Large intestine (tissue), 3 donors: ENCODE measurements at regions not wholly inside any gene's neighbourhood (a gene's known extent, or its start where the extent isn't known, plus 50 kb on each side); places are given as distances from the start of the nearest gene placed in this dataset.

Experiments
- DNase-seq, 2 donors: peaks; one replicate each; pipeline versions ENCODE4 v3.0.0 to v3.0.0-alpha.2; 2013
- H3K27ac ChIP-seq: one replicate; pipeline ENCODE4 v1.5.1; 2013; ENCODE audit warnings: low read length
- H3K27me3 ChIP-seq: 2 replicates; pipeline ENCODE4 v1.6.1; 2013; ENCODE audit warnings: low read length; ENCODE audit not compliant: control insufficient read depth, insufficient read depth
- H3K36me3 ChIP-seq: 2 replicates; pipeline ENCODE4 v1.6.1; 2013; ENCODE audit warnings: low read length; ENCODE audit not compliant: control insufficient read depth, insufficient read depth
- H3K4me1 ChIP-seq: one replicate; pipeline ENCODE4 v1.6.1; 2013; ENCODE audit warnings: low read length; ENCODE audit not compliant: control insufficient read depth, insufficient read depth
- H3K4me3 ChIP-seq: one replicate; pipeline ENCODE4 v1.5.1; 2013; ENCODE audit warnings: low read length
- H3K9me3 ChIP-seq: one replicate; pipeline ENCODE4 v1.6.1; 2013; ENCODE audit warnings: mild to moderate bottlenecking, low read depth, low read length, moderate library complexity; ENCODE audit not compliant: control insufficient read depth
- WGBS: methylation state at CpG from one replicate; pipeline ENCODE4 v1.1.5; 2013; ENCODE audit warnings: low lambda C conversion rate; ENCODE audit not compliant: insufficient coverage; 5-methylcytosine and 5-hydroxymethylcytosine counted together

DNA sequence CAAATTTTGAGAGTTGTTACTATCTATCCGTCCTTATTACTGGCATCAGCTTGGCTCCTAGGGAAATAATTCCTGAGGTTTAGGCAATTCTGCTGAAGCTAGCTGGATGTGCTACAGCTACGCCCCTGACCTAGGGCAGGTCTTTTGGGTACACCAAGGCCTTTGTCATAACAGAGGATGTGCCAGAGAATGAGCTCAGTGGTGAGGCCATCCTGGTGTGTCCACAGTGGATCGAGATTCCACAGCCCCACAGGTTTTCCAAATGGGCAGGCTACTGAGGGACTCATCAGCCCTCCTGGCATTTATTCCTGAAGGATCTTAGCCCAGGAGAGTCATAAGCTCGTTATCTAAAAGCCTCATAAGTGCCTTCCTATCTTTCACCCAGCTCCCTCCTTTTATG lies 475.2 kb upstream of the USP24 start:
- Histone ChIP-seq H3K4me3 (no peak overlapping the region), H3K9me3 (no peaks in the 10 kb centered on the region), H3K27ac (peak overlapping the region; percentile 48), H3K4me1 (peaks cover 29% of the 10 kb centered on the region), H3K36me3 (no peaks in the 10 kb centered on the region), H3K27me3 (peaks cover 1% of the 10 kb centered on the region)
- no CpG with 5 or more reads among the region's 4 CpGs for WGBS
- DNase-seq: no peak

DNA sequence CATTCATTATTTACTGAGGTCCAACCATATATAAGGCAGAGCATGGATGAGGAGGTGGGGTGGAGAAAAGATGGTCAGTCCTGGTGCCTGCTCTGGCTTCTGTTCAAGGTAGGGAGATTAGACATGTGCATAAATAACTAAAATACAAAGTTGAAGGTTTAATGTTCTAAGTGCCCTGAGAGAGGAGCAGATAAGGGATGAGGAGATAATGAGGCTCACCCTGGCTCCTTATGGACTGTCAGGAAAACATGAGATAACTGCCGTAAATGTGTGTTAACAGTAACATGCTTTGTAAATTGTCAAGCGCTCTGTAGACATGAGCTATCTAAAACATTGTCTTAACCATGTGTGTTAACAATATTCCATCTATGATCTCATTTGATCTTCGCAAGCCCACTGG lies 474.6 kb upstream of the USP24 start:
- Histone ChIP-seq H3K4me1 (peaks cover 23% of the 10 kb centered on the region), H3K36me3 (no peaks in the 10 kb centered on the region), H3K27ac (peak overlapping the region; percentile 48), H3K9me3 (no peaks in the 10 kb centered on the region), H3K27me3 (peaks cover 3% of the 10 kb centered on the region), H3K4me3 (no peak overlapping the region)
- 0% methylated on average over 1 of the region's 3 CpGs for WGBS
- DNase-seq: peak; percentile 29 to 46

DNA sequence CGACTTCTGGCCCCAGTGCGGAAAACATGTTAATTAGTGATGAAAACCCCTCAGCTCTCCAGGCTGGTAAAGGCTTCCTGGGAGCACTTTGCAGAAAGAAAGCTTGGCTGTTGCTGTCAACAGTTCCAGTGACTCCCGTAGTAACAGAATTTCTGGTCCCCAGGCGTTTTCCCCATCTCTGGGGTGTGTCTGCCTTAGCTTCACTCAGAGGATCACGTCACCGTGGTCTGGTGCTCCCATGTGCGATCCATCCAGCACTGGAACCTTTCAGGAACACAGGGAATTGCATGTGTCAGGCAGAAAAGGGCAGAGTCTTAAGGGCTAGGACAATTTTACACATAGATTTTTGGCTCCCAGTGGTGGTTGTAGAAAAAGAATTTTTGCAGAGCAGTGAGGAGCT lies 470.4 kb upstream of the USP24 start:
- WGBS: no CpG with 5 or more reads among the region's 7 CpGs
- Histone ChIP-seq H3K27me3 (peaks cover 3% of the 10 kb centered on the region), H3K27ac (no peak overlapping the region), H3K4me1 (peaks cover 11% of the 10 kb centered on the region), H3K36me3 (no peaks in the 10 kb centered on the region), H3K4me3 (no peak overlapping the region), H3K9me3 (no peaks in the 10 kb centered on the region)
- DNase-seq: no peak

DNA sequence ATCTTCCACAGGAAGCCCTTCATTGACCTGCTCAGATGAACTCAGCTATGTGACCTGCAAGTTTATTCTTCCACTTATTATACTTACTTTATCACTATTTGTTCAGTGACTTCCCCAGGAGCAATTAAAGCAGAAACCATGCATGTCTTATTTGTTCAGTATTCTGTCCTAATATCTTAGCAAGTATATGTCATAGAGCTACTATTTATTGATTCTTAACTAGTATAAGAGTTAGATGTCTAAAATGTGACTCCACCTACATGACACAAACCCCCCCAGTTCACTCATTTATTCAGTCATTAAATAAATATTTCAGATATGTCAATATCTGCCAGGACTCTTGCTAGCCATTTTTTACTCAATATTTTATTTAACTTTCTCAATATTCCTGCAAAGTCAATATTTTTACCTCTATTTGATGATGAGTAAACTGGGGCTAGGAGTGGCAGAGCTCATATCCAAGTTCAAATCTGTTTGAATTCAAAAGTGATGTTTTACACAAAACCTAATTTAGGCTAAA lies 469.0 kb upstream of the USP24 start:
- Histone ChIP-seq H3K36me3 (no peaks in the 10 kb centered on the region), H3K4me3 (no peak overlapping the region), H3K27ac (no peak overlapping the region), H3K9me3 (no peaks in the 10 kb centered on the region), H3K27me3 (peaks cover 3% of the 10 kb centered on the region), H3K4me1 (no peaks in the 10 kb centered on the region)
- no peak for DNase-seq

DNA sequence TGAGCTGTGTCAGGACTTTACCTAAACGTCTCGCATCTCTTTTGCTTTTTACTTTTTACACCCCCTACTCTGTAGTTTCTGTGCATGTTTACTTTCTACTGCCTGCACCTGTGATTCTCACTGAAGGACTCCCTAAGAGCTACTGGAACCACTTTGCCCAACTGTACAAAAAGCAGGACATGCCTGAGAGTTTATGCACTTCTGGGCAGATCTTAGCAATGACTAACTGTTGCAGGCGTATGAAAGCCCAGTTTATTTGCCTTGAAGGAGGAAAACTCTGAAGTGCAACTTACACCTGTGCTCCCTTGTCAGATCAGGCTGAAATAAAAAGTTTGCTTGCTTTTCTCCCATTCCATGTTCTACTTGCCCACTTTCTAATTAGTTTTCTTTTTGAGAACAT lies 467.0 kb upstream of the USP24 start:
- Histone ChIP-seq H3K27ac (no peak overlapping the region), H3K9me3 (no peaks in the 10 kb centered on the region), H3K36me3 (no peaks in the 10 kb centered on the region), H3K4me1 (no peaks in the 10 kb centered on the region), H3K4me3 (no peak overlapping the region), H3K27me3 (peaks cover 3% of the 10 kb centered on the region)
- no peak for DNase-seq
- WGBS: 100% methylated on average over 2 of the region's 3 CpGs

DNA sequence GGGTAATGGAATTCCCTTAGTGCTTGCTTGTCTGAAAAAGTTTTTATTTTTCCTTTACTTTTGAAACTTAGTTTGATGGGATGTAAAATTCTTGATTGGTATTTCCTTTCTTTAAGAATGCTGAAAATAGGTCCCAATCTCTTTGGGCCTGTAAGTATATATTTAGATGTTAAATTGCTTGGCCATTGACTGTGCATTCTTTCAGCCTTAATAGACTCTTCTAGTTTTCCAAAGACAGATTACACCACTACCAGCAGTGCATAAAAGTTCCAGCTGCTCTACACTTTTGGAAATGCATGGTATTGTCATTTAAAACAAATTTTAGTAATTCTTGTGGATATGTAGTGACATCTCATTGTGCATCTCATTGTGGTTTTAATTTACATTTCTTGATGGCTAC lies 464.8 kb upstream of the USP24 start:
- Histone ChIP-seq H3K27ac (no peak overlapping the region), H3K4me1 (no peaks in the 10 kb centered on the region), H3K4me3 (no peak overlapping the region), H3K36me3 (no peaks in the 10 kb centered on the region), H3K27me3 (no peaks in the 10 kb centered on the region), H3K9me3 (no peaks in the 10 kb centered on the region)
- DNase-seq: no peak

DNA sequence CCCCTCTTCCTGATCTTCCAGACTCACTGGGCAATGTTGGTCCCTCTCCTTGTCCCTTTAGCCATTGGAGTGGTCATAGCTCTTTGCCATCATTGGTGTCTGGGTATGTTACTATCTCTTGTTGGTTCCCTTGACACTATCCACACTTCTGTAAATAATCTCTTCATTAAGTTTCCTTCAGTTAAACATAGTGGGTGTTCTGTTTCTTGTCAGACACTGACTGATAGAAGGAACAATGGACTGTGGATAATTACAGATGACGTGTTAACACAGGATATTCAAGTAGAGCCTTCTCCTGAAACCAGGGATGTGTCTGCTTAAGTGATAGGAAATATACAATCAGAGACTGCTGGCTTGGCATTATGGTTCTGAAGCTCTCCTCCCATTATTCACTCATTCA lies 458.3 kb upstream of the USP24 start:
- no peak overlapping the region for H3K4me3 ChIP-seq
- H3K27ac ChIP-seq: no peak overlapping the region

DNA sequence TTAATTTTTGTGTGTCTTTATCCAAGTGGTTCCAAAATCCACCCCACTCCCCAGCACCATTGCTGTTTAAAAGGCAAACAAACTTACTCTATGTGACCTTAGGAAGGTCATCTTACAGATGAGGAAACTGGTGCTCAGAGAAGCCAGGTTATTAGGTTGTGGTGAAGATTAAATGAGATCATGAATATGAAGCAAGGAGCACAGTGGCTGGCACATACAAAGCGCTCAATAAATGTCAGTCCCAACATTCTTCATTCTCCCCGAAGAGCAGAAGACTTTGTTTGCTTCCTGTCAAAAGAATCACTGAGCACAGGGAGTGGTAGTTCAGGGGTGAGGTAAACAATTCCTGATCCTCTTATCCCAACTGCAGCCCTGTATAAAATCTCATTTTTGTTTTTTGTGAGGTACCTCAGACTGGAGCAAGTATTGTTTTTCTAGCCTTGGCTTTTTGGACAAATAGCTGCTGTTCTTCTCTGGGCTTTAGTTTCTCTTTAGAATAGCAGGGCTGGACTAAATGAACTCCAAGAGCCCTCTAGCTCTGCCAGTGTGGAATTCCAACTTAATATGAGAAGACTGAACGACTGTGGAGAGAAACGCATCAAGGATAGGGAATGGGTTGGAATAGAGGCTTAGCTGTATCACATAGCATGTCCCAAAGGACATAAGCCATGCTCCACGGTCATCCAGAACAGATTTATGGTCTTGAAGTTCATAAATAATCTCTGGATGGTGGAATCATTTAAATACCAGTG lies 455.3 kb upstream of the USP24 start:
- no peaks in the 10 kb centered on the region for H3K27me3 ChIP-seq
- H3K4me1 ChIP-seq: no peaks in the 10 kb centered on the region
- DNase-seq: no peak
- H3K4me3 ChIP-seq: no peak overlapping the region
- no peaks in the 10 kb centered on the region for H3K36me3 ChIP-seq
- no peaks in the 10 kb centered on the region for H3K9me3 ChIP-seq
- WGBS: 17% methylated on average over 1 of the region's 5 CpGs
- no peak overlapping the region for H3K27ac ChIP-seq

More for the DNA sequence above, 458.3 kb upstream of the USP24 start:
- no peak for DNase-seq
- no peaks in the 10 kb centered on the region for H3K9me3 ChIP-seq
- WGBS: no CpG with 5 or more reads among the region's 1 CpG
- no peaks in the 10 kb centered on the region for H3K27me3 ChIP-seq
- H3K4me1 ChIP-seq: no peaks in the 10 kb centered on the region
- H3K36me3 ChIP-seq: no peaks in the 10 kb centered on the region

DNA sequence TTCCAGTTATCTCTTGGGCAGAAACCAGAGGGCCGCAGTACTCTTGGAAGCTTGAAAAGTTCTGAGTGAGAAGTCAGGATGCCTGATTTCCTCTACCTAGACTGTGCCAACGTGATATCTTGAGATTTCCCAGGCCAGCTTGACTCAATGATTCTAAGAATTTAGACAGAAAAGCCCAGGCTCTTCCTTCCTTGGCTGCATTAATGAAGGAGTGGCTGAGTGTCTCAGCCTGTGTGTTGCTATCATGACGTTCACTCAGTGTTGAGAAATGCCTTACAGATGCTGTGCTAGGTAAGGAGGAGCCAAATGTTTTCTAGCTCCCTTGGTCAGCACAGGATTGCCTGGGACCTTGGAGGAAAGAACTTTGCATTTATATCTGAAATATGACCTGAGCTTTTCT lies 454.1 kb upstream of the USP24 start:
- Histone ChIP-seq H3K27ac (no peak overlapping the region), H3K4me1 (no peaks in the 10 kb centered on the region), H3K27me3 (no peaks in the 10 kb centered on the region), H3K36me3 (no peaks in the 10 kb centered on the region), H3K9me3 (no peaks in the 10 kb centered on the region), H3K4me3 (no peak overlapping the region)
- WGBS: no CpG with 5 or more reads among the region's 3 CpGs
- no peak for DNase-seq

DNA sequence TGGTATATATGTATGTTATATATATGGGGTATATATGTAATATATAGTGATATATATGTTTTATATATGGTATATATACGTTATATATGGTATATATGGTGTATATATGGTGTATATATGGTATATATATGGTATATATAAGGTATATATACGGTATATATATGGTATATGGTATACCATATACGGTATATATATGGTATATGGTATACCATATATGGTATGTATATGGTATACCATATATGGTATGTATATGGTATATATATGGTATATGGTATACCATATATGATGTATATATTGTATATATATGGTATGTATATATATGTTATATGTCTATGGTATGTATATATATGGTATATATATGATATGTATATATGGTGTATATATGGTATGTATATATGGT lies 447.7 kb upstream of the USP24 start:
- no peaks in the 10 kb centered on the region for H3K4me1 ChIP-seq
- no peaks in the 10 kb centered on the region for H3K27me3 ChIP-seq
- H3K9me3 ChIP-seq: peaks cover 11% of the 10 kb centered on the region
- WGBS: 68% methylated on average over 2 of the region's 3 CpGs
- no peaks in the 10 kb centered on the region for H3K36me3 ChIP-seq
- DNase-seq: no peak
- no peak overlapping the region for H3K27ac ChIP-seq
- H3K4me3 ChIP-seq: no peak overlapping the region

DNA sequence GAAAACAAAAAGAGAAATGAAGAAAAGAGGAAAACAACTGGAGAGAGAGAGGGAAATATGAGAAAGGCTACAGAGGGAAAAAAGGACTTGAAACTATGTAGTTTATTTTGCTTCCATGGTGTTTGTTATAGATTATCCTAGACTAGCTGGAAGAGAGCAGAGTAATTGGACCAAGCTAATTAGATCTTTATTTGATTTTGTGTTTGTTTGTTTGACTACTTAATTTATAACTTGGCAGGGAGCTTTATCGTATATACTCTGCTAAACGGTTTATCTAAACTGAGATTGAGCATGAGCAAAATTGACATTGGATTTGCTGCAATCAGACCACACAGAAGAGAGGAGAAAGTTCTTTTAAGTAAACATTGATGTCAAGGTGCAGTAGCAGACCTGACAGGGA lies 443.8 kb upstream of the USP24 start:
- no peaks in the 10 kb centered on the region for H3K36me3 ChIP-seq
- H3K9me3 ChIP-seq: peaks cover 11% of the 10 kb centered on the region
- no CpG with 5 or more reads among the region's 2 CpGs for WGBS
- no peak overlapping the region for H3K4me3 ChIP-seq
- H3K4me1 ChIP-seq: no peaks in the 10 kb centered on the region
- H3K27me3 ChIP-seq: peaks cover 3% of the 10 kb centered on the region
- no peak overlapping the region for H3K27ac ChIP-seq
- DNase-seq: no peak
